ENCODE measurements at regions not wholly inside any gene's neighbourhood (a gene's known extent, or its start where the extent isn't known, plus 50 kb on each side); places are given as distances from the start of the nearest gene placed in this dataset.

GRCh38 chr2:107349329-107349728 is 463.4 kb upstream of the ST6GAL2 start:
- DNase-seq (ENCODE audit: extremely low read depth, insufficient read length) = no peak
- TF ChIP-seq, protein P1, sequence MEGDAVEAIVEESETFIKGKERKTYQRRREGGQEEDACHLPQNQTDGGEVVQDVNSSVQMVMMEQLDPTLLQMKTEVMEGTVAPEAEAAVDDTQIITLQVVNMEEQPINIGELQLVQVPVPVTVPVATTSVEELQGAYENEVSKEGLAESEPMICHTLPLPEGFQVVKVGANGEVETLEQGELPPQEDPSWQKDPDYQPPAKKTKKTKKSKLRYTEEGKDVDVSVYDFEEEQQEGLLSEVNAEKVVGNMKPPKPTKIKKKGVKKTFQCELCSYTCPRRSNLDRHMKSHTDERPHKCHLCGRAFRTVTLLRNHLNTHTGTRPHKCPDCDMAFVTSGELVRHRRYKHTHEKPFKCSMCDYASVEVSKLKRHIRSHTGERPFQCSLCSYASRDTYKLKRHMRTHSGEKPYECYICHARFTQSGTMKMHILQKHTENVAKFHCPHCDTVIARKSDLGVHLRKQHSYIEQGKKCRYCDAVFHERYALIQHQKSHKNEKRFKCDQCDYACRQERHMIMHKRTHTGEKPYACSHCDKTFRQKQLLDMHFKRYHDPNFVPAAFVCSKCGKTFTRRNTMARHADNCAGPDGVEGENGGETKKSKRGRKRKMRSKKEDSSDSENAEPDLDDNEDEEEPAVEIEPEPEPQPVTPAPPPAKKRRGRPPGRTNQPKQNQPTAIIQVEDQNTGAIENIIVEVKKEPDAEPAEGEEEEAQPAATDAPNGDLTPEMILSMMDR (IDR thresholded peaks at IDR 0.05; ENCODE audit: insufficient read depth, low read length, poor library complexity, severe bottlenecking) = no peak
- H3K4me3 ChIP-seq (replicated peaks; ENCODE audit: low read depth, low read length) = no peak overlapping the region
- no peaks in the 10 kb centered on the region for H3K27me3 ChIP-seq (replicated peaks; ENCODE audit: control insufficient read depth, insufficient read depth, low read length)
- no peaks in the 10 kb centered on the region for H3K36me3 ChIP-seq (ENCODE audit: control insufficient read depth, insufficient read depth, low read length)

DNA sequence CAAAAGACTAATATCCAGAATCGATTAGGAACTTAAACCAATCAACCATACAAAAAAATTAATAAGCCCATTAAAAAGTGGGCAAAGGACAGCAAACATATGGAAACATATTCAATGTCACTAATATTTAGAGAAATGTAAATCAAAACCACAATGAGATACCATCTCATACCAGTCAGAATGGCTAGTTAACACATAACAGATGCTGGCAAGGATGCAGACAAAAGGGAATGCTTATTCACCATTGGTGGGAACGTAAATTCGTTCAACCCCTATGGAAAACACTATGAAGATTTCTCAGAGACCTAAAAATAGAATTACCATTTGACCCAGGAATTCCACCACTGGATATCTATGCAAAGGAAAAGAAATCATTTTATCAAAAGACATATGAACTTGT is 468.2 kb upstream of the ST6GAL2 start:
- no peaks in the 10 kb centered on the region for H3K36me3 ChIP-seq (ENCODE audit: control insufficient read depth, insufficient read depth, low read length)
- no peaks in the 10 kb centered on the region for H3K27me3 ChIP-seq (replicated peaks; ENCODE audit: control insufficient read depth, insufficient read depth, low read length)
- TF ChIP-seq, protein P1 (IDR thresholded peaks at IDR 0.05; ENCODE audit: insufficient read depth, low read length, poor library complexity, severe bottlenecking) = no peak
- DNase-seq (ENCODE audit: extremely low read depth, insufficient read length) = no peak
- no peak overlapping the region for H3K4me3 ChIP-seq (replicated peaks; ENCODE audit: low read depth, low read length)

DNA sequence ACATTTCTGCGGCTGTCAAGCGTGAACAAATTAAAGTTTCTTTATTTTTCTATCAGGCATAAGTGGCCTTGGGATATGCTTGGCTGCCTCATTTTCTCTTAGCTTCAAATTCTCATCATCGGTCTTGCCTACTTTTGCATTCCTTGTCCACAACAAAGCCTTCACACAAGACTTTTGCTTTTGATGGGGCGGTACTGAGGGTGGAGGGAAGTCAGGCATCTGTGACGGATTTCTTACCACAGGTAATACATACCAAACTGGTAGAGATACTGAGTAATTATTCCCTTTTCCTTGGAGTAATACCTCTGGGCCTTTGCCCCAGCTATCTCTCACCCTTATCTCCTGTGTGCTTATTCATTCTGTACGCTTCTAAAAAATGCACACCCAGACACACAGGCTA is 468.3 kb upstream of the RGPD4 start:
- no peaks in the 10 kb centered on the region for H3K27me3 ChIP-seq (replicated peaks; ENCODE audit: control insufficient read depth, insufficient read depth, low read length)
- TF ChIP-seq, protein P1 (IDR thresholded peaks at IDR 0.05; ENCODE audit: insufficient read depth, low read length, poor library complexity, severe bottlenecking) = no peak

GRCh38 chr2:107359021-107359420 is 467.7 kb upstream of the RGPD4 start:
- DNase-seq (ENCODE audit: extremely low read depth, insufficient read length) = no peak
- Histone ChIP-seq H3K27me3 (replicated peaks; ENCODE audit: control insufficient read depth, insufficient read depth, low read length) (no peaks in the 10 kb centered on the region), H3K4me3 (replicated peaks; ENCODE audit: low read depth, low read length) (no peak overlapping the region), H3K36me3 (ENCODE audit: control insufficient read depth, insufficient read depth, low read length) (no peaks in the 10 kb centered on the region)
- TF ChIP-seq, protein P1 (IDR thresholded peaks at IDR 0.05; ENCODE audit: insufficient read depth, low read length, poor library complexity, severe bottlenecking) = no peak

More for the DNA sequence above, 468.3 kb upstream of the RGPD4 start:
- Histone ChIP-seq H3K4me3 (replicated peaks; ENCODE audit: low read depth, low read length) (no peak overlapping the region), H3K36me3 (ENCODE audit: control insufficient read depth, insufficient read depth, low read length) (no peaks in the 10 kb centered on the region)
- DNase-seq (ENCODE audit: extremely low read depth, insufficient read length) = no peak

- H3K36me3 ChIP-seq (ENCODE audit: control insufficient read depth, insufficient read depth, low read length) = no peaks in the 10 kb centered on the region
- no peak for DNase-seq (ENCODE audit: extremely low read depth, insufficient read length)
- no peak overlapping the region for H3K4me3 ChIP-seq (replicated peaks; ENCODE audit: low read depth, low read length)
- TF ChIP-seq, protein P1 (IDR thresholded peaks at IDR 0.05; ENCODE audit: insufficient read depth, low read length, poor library complexity, severe bottlenecking) = no peak
- no peaks in the 10 kb centered on the region for H3K27me3 ChIP-seq (replicated peaks; ENCODE audit: control insufficient read depth, insufficient read depth, low read length)
Measured at GRCh38 chr2:107361751-107362381, 464.8 kb upstream of the RGPD4 start.

DNA sequence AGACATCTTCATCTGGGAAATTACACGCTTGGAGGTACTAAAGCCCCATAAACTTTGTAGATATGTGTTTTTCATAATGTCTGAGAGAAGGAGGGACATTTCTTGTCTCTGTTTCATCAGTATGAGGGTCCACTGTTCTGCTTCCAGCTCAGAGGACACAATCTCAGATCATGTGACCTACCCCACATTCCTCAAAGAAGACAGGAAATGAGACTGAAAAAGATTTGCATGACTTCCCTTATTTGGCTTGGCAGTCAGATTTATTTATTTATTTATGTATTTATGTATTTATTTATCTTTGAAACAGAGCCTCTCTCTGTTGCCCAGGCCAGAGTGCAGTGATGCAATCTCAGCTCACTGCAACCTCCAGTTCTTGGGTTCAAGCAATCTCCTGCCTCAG is 463.7 kb upstream of the RGPD4 start:
- Histone ChIP-seq H3K4me3 (replicated peaks; ENCODE audit: low read depth, low read length) (no peak overlapping the region), H3K27me3 (replicated peaks; ENCODE audit: control insufficient read depth, insufficient read depth, low read length) (no peaks in the 10 kb centered on the region), H3K36me3 (ENCODE audit: control insufficient read depth, insufficient read depth, low read length) (no peaks in the 10 kb centered on the region)
- TF ChIP-seq, protein P1 (IDR thresholded peaks at IDR 0.05; ENCODE audit: insufficient read depth, low read length, poor library complexity, severe bottlenecking) = no peak
- DNase-seq (ENCODE audit: extremely low read depth, insufficient read length) = no peak

Measured in GM06990 (cell line).